ENCODE measurements at regions not wholly inside any gene's neighbourhood (a gene's known extent, or its start where the extent isn't known, plus 50 kb on each side); places are given as distances from the start of the nearest gene placed in this dataset.

GRCh38 chr12:84741031-84741430, 171.6 kb downstream of the SLC6A15 start:
- DNase-seq, result no peak

- no peak for DNase-seq
These were observed 172.0 kb downstream of the SLC6A15 start for GRCh38 chr12:84740602-84741001.

GRCh38 chr12:84738481-84738972, 174.1 kb downstream of the SLC6A15 start:
- DNase-seq, result no peak

GRCh38 chr12:84732828-84733340, 179.7 kb downstream of the SLC6A15 start:
- no peak for DNase-seq

- DNase-seq, result no peak
These were observed 181.9 kb downstream of the SLC6A15 start for GRCh38 chr12:84730561-84731162.

DNA sequence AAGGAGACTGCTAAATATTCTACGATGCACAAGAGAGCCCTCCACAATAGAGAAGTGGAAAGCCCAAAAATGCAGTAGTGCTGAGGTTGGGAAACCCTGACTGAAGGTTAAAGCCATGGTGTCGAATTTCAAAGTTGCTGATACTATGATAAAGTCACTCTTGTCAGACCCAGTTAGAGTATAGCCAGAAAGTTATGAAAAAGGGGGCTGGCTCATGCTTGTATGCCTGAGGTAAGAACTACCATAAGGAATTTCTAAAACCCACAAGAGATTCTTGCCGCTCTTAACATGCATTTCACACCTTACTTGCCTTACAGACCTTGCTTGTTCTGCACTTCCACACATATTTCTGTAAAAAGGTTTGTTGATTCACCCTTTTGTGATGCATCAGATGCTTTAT, 184.6 kb downstream of the SLC6A15 start:
- DNase-seq, result no peak

- no peak for DNase-seq
These were observed 185.8 kb downstream of the SLC6A15 start for GRCh38 chr12:84726780-84727179.

DNA sequence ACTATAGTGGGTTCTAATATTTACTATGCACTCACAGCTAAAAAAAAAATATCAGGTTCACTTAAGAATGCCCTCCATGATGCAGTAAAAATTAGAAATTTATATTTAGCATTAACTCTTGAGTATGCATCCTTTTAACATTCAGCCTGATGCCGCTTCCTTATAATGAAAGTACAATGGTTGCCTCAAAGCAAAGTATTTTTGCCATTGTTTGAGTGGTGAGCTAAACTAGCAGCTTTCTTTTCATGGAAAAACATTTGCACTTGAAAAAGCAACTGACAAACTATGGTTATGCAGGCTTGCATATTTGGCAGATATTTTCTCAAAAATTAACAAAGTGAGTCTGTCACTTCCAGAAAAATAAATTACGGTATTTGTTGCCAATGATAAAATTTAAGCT, 188.6 kb downstream of the SLC6A15 start:
- no peak for DNase-seq

DNA sequence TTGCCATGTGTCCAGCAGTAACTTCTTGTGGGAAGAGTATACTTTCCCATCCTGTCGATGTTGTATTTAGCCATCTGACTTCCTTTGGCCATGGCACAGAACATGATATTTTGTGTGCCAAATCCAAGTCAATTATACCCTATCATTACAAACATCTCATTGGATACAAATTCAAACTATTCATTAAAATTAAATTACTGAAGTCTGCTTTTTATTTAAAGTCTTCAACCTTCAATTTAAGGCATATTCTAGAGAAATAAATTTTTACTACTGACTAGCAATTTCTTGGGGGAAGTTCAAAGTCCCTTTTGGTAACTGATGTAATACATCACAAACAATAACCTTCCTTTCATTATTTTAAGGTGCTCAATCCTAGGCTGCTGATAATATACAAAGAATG, 192.6 kb downstream of the SLC6A15 start:
- no peak for DNase-seq

DNA sequence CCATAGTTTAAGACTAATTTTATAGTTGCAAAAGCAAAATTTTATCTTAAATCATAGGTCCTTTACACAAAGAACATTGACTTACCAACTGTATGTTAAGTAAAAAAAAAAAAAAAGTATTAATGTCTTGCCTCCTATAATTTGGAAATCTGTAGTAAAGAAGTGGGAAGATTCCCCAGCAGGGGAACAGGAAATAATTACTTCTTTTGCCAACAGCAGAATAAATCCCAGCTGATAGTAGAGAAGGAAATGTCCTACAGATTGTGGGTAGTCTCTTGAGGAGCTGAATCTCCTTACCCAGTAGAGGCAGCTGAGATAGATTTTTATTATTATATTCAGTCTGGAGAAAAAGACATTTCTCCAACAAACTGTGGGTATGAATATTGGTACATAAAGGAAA, 193.7 kb downstream of the SLC6A15 start:
- no peak for DNase-seq

DNA sequence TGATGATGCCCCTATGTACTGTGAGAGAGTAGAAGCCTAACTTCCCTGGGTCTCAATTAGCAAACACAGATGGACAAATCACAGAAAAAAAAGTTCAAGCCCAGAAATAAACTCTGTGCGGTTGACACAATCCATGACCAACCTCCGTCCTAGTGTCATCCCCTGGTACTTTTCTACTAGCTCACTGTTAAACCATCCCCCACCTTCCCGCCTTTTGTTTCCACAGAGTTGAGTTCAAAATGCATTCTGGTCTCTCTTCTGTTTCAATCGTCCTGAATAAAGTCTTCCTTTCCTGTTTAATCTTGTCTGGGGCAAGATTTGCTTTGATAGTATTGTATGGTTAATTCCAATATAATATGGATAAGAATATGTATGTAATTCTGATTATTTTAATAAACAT, 199.9 kb downstream of the SLC6A15 start:
- no peak for DNase-seq

DNA sequence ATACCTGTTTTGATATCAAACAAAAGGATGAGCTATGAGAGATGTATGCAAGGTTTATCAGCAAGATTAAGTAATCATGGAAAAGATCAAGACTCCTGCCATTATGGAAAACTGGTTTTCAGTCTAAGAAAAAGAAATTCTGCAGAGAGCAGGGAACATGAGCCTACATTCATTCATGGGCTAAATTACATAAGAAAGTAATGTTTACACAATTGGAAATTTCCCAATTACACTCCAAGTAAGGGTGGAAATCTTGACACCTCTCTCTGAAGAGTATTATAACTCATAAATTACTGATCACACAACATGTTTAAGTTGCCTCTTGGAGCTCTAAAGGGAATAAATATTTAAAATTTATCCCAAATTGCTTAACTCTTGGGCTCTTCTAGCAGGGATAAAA, 206.2 kb downstream of the SLC6A15 start:
- DNase-seq, result no peak

DNA sequence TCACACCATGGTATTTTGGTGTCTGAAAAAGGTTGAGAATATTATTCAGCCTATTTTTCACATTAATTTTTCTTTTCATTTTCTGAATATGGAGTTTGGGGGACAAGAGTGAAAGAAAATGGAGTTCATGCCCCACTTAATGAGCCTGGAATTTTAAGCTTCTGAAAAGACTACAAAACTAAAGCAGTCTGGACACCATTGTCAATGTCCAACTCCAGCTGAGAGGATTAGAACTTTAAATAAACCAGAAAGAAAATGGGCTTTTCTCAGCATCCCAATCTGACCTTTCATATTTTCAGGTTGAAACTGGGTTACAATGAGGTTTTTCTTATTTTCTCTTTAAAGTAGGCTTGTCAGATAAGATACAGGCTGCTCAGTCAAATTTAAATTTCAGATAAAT, 207.7 kb downstream of the SLC6A15 start:
- no peak for DNase-seq

DNA sequence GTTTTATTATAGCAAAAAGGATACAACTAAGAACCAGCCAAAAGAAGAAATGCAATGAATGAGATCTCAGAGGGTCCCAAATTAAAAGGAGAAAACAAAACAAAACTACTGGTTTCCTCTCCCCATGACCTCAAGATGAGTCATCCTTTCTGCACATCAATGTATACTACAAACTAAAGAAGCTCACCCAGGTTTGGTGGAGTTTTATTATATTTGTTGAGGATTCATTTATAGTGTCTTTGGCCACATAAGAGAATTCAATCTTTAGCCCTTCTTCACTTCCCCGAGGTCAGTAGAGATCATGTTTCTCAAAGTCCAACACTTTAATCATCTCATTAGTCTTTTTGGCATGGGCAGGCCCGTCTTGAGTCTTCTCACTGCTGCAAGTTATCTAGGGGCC, 210.6 kb downstream of the SLC6A15 start:
- no peak for DNase-seq

DNA sequence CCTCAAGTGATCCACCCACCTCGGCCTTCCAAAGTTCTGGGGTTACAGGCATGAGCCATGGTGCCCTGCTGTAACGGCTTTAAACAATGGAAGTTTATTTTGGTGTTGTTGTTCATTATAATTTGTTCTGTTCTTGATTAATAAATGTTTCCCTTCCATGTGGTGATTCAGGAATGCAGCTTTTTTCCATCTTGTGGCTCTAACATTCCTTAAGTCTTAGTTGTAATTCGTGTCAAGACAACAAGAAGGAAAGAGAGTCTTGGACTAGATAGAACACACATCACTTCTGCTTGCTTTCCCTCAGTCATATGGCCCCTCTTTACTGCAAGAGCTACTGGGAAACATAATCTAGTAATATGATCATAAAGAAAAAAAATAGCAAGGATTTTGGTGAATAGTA, 211.6 kb downstream of the SLC6A15 start:
- DNase-seq, result no peak

DNA sequence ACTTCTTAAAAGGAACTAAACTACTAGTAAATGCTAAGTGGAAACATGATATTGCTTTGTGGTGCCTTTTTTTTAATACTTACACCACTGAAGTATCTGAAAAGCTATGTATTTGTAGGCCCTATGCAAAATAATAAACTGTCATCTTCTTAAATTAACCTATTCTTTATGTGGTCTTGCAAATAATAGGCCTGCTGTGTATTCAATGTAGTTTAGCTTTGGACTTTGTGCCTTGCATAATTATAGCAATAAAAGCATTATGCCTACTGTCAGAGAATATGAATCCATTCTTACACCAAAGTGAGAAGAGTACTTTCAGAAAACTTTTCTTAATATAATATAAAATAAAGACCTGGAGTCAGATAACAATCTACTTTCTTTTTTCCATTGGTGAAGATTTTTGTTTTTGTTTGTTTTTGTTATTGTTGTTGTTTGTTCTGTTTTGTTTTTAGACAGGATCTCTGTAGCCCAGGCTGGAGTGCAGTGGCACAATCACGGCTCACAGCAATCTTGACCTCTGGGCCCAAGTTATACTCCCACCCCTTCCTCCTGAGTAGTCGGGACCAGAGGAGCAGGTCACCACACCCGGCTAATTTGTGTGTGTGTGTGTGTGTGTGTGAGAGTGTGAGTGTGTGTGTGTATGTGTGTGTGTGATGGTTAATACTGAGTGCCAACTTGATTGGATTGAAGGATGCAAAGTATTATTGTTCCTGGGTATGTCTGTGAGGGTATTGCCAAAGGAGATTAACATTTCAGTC, 213.8 kb downstream of the SLC6A15 start:
- no peak for DNase-seq

DNA sequence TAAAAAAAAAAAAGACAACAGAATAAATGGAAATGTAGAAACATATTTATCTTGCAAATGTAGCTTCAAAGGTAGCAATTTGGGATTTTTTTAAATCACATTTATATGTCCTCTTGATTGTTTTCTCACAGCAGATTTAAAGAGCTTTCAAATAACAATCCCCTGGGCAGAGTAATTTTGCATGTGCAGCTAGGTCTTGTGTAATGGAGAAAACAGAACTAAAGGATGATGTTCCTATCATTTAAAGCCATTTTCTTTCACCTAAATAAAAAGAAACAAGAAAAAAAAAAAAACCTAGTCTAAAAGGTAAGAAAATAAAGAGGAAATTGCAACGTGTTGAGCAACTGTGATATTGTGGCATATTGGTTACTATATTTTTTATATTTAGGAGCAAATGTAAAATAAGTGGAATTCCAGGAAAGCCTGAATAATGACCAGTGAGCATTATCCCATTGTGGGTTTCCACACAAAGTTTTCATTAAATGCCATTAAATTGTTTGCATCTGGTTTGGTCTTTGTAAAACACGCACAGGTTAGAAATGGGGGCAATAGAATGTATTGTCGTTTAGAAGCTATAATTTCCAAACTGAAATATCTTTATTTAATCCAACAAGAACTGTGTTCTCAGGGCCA, 215.6 kb downstream of the SLC6A15 start:
- no peak for DNase-seq

- DNase-seq, result no peak
These were observed 216.3 kb downstream of the SLC6A15 start for GRCh38 chr12:84696281-84696680.

DNA sequence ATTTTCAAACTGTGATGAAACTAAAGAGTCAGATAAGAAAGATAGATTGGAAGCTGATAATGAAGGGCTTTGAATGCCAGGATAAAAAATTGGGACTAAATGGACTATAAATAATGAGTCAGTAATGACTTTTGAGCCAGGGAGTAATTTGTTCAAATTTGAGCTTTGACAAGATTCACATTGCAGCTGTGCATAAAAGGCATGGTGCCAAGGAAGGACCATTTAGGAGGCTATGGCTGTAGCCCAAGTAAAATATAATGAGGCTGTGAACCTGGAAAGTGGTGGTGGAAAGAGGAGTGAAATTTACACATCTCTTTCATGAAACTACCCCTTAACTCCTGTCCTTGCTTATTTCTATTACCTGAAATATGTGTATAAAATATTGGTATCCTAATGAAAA, 218.5 kb downstream of the SLC6A15 start:
- DNase-seq, result no peak

DNA sequence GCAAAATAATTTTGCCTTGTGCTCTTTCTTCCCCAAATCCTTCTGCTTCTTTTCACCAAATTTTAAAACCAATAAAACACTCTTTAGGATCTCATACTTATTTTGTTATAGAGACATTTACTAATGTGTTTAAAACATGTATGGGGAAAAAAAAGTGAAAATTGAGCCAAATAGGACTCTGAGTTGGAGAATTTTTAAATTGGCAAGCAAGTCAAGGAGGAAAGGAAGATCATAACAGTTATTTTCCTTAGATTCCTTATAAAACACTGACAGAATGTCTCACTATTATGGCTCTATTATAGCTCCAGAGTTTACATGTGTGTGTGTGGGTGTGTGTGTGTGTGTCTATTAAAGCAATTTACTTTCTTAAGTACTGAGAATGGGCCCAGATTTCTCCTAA, 220.5 kb downstream of the SLC6A15 start:
- DNase-seq, result peak; percentile 12

- peak; percentile 8 for DNase-seq
These were observed 221.3 kb downstream of the SLC6A15 start for GRCh38 chr12:84691266-84691665.

DNA sequence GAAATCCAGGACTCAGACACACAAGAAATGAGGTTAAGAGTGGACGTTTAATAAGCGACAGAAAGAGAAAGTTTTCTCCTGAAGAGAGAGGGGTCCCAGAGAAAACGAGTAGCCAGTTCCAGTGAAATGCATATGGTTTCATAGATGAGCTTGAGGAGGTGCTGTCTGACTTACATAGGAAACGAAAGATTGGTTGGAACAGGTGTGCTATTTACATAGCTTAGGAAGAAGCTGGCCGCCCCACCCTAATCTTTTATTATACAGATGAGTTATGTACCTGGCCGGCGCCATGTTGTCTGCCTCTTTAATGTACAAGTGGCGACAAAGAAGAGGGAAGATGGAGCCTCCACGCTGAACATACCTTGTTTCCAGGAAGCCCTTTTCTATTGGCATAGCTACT, 223.0 kb downstream of the SLC6A15 start:
- no peak for DNase-seq

DNA sequence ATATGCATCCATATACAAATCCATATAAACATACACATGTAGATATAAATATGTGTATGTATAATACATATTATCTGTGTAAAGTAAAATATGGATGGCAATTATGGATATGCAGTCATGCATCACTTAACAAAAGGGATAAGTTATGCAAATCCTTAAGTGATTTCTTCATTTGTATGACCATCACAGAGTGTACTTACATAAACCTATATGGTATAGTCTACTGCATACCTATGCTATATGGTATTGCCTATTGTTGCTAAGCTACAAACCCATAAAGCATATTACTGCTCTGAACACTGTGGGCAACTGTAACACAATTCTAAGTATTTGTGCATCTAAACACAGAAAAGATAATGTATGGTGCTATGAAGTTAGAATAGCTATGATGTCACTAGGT, 227.2 kb downstream of the SLC6A15 start:
- no peak for DNase-seq

All from tongue (tissue), 1 donor.